ENCODE measurements at regions not wholly inside any gene's neighbourhood (a gene's known extent, or its start where the extent isn't known, plus 50 kb on each side); places are given as distances from the start of the nearest gene placed in this dataset.

DNA sequence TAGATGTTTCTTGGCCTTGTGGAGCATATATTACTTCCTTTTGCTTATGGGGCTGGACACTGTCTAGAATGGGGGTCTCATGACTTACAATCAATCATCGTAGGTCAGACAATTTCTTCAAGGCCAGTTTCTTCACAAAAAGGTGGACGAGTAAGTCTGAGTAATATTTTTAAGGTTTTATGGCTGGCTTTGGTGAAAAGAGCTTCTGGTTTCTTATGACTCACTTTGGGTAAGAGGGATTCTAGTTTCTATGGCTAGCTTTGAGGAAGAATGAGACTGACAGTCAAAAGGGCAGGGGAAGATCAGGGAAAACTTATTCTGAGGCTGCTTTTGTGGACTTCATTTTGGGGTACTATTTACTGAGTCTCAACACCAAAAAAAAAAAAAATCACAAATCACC is 2067.2 kb upstream of the C9orf72 start:
- no peak overlapping the region for H3K14ac ChIP-seq (ENCODE audit: insufficient read length)

More for the DNA sequence above, 2067.2 kb upstream of the C9orf72 start:
- DNase-seq (ENCODE audit: low read depth in 1 of 2, low spot score in 2 of 2) (no peak), FAIRE-seq (no peak)
- no peak overlapping the region for H3K4me3 ChIP-seq (ENCODE audit: extremely low read depth in 1 of 4, insufficient read depth in 2 of 4, low read depth in 3 of 4, low read length in 4 of 4)
- H3K4me2 ChIP-seq (ENCODE audit: insufficient read depth in 1 of 2, low read depth in 2 of 2, low read length in 2 of 2) = no peak overlapping the region
- H3K27ac ChIP-seq (ENCODE audit: low read depth, low read length) = no peak overlapping the region
- H4K8ac ChIP-seq (ENCODE audit: extremely low read depth, insufficient read depth, low read length) = no peak overlapping the region
- no peaks in the 10 kb centered on the region for H4K20me1 ChIP-seq (replicated peaks in 1 of 2; ENCODE audit: control insufficient read depth in 1 of 2, insufficient read depth in 2 of 2, low read length in 2 of 2)
- H2AK5ac ChIP-seq (ENCODE audit: low read depth, low read length) = no peak overlapping the region
- no peak overlapping the region for H4K91ac ChIP-seq (replicated peaks; ENCODE audit: insufficient read length, low read length)
- no peak overlapping the region for H2BK5ac ChIP-seq (ENCODE audit: low read depth, low read length)
- H3K36me3 ChIP-seq (ENCODE audit: control insufficient read depth in 2 of 4, insufficient read depth in 4 of 4, low read length in 3 of 4) = no peaks in the 10 kb centered on the region
- no peaks in the 10 kb centered on the region for H3K27me3 ChIP-seq (replicated peaks in 1 of 4; ENCODE audit: control insufficient read depth in 3 of 4, extremely low read depth in 1 of 4, insufficient read depth in 3 of 4, low read length in 3 of 4)
- no peak overlapping the region for H3K56ac ChIP-seq (replicated peaks; ENCODE audit: insufficient read length, low read depth, low read length)
- H3K23me2 ChIP-seq (ENCODE audit: low read depth, low read length) = no peaks in the 10 kb centered on the region
- H3K4me1 ChIP-seq (replicated peaks in 1 of 4; ENCODE audit: control insufficient read depth in 3 of 4, insufficient read depth in 4 of 4, low read length in 3 of 4) = no peaks in the 10 kb centered on the region
- no peak overlapping the region for H2BK15ac ChIP-seq (ENCODE audit: low read length)
- H3K79me2 ChIP-seq (ENCODE audit: control insufficient read depth in 1 of 2, insufficient read depth in 2 of 2, low read length in 2 of 2) = no peaks in the 10 kb centered on the region
- CTCF ChIA-PET (ENCODE audit: partially characterized antibody) = interaction anchor here (0.6 kb wide), 1 partner anchor 128 kb away, joined by 3 read pairs; no protein-coding TSS in a partner anchor
- no peak overlapping the region for H3K4ac ChIP-seq (replicated peaks; ENCODE audit: insufficient read length, low read depth, low read length)
- H2AFZ ChIP-seq (ENCODE audit: low read length) = no peak overlapping the region
- no peak overlapping the region for H3K9ac ChIP-seq (replicated peaks in 1 of 4; ENCODE audit: extremely low read depth in 1 of 4, low read depth in 3 of 4, low read length in 3 of 4)
- H2BK120ac ChIP-seq (replicated peaks; ENCODE audit: low read depth, low read length) = no peak overlapping the region
- no peaks in the 10 kb centered on the region for H3K79me1 ChIP-seq (ENCODE audit: low read depth, low read length)
- no peak overlapping the region for H3K18ac ChIP-seq (ENCODE audit: extremely low read depth, low read length)
- no peaks in the 10 kb centered on the region for H3K9me3 ChIP-seq (ENCODE audit: insufficient read depth in 2 of 2, low read depth in 1 of 2, low read length in 1 of 2)
- 86% methylated on average over 2 of the region's 2 CpGs; no CpG with 5 or more reads in 1 of the 2 experiments for WGBS, 2 experiments (ENCODE audit: extremely low coverage in 1 of 2, insufficient coverage in 1 of 2, insufficient read length in 1 of 2, insufficient replicate concordance in 2 of 2, low coverage in 1 of 2, low lambda C conversion rate in 2 of 2, missing lambda C conversion rate in 1 of 2)
- H2BK12ac ChIP-seq (ENCODE audit: low read depth, low read length) = no peak overlapping the region
- TF ChIP-seq POLR2AphosphoS5 (IDR thresholded peaks at IDR 0.05; ENCODE audit: low read depth, low read length) (no peak), CBX5 (IDR thresholded peaks at IDR 0.05; ENCODE audit: low read depth, low read length) (no peak), YY1 (IDR thresholded peaks at IDR 0.05; ENCODE audit: low read depth, low read length) (no peak), KDM1A (IDR thresholded peaks at IDR 0.05; ENCODE audit: borderline replicate concordance, low read length) (no peak), HDAC6 (IDR thresholded peaks at IDR 0.05; ENCODE audit: low read depth, low read length) (no peak), SAP30 (IDR thresholded peaks at IDR 0.05; ENCODE audit: insufficient read depth, insufficient replicate concordance, low read length) (no peak), SIN3A (conservative IDR thresholded peaks at IDR 0.05 in 1 of 2, IDR thresholded peaks at IDR 0.05 in 1 of 2; ENCODE audit: low read depth in 1 of 2, low read length in 2 of 2) (no peak), SP4 (IDR thresholded peaks at IDR 0.05; ENCODE audit: low read length) (no peak), RNF2 (IDR thresholded peaks at IDR 0.05; ENCODE audit: borderline replicate concordance, low read depth, low read length, missing control alignments, poor library complexity, severe bottlenecking) (no peak), CHD1 (IDR thresholded peaks at IDR 0.05; ENCODE audit: low read depth, low read length) (no peak), ZNF274 (IDR thresholded peaks at IDR 0.05; ENCODE audit: borderline replicate concordance, extremely low read depth, low read length) (no peak), EGR1 (IDR thresholded peaks at IDR 0.05; ENCODE audit: borderline replicate concordance, low read depth, low read length) (no peak)
- no peak overlapping the region for H4K5ac ChIP-seq (ENCODE audit: insufficient read length, low read depth, low read length)
- H2BK20ac ChIP-seq (ENCODE audit: low read length) = no peak overlapping the region
- POLR2A ChIA-PET (ENCODE audit: partially characterized antibody) = no interaction called here
- H3K23ac ChIP-seq (ENCODE audit: insufficient read length) = no peak overlapping the region
